HK-2 (cell line): ENCODE measurements at regions not wholly inside any gene's neighbourhood (a gene's known extent, or its start where the extent isn't known, plus 50 kb on each side); places are given as distances from the start of the nearest gene placed in this dataset.

Experiments
- DNase-seq: peaks from one replicate; pipeline ENCODE4 v3.0.0-alpha.2; 2018; ENCODE audit not compliant: unreplicated experiment

DNA sequence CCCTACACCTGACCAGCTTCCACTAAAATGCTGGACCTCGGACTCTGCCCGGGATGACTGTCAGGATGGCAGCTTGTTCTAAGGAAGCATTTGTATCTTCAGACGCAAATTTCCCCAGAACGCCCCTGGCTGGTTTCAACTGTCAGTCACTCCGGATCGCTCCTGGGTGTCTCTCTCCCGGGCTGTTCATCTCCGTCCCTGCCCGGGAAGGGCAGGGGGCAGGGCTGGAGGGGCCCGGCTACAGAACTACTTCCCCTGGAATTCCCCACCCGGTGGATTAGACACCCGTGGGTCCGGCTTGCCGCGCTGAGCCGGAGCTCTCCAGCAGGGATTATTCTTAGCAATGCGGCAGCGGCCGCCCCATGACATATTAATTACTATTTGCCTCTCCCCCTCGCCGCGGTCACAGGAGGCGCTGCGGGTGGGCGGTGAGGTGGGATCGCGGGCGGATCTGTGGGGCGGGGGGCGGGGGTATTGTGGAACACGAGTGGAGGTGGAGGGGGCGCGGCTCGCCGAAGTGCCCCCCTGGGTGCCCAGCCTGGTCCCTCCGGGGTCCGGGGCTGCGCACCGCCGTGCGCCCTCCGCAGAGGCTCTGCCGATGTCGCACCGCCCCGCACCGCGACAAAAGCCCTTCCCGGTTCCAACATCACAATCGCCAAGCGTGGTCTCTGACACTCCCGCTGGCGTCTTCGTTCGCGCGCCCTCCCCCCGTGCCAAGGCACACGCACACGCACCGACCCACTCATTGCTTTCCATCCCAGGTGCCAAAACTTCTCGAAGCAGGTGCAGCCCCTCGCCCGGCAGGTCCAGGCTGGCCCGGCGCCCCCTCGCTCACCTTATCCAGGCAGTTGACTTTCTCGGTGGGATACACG is 276.1 kb upstream of the NEBL start:
- peak; percentile 20 for DNase-seq

DNA sequence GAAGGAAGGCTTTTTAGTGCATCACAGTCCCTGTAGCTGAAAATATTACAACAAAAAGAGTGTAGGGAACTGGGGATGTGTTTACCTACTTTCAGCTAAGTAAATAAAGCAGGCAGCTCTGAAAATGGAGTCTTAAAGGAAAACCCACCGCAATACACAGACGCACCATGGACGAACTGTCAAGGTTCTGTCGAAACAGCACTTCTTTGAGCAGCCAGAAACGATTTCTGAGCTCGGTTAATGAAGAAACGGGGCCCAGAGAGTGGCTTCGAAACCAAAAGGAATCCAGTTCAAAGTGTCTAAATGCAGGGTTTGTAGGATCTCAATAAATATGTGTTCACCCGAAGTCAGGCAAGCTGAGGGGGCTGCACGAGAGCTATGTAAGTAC is 275.4 kb upstream of the NEBL start:
- no peak for DNase-seq

GRCh38 chr10:21171936-21172541 is 274.9 kb upstream of the NEBL start:
- DNase-seq = no peak

GRCh38 chr10:21171197-21171935 is 274.3 kb upstream of the NEBL start:
- DNase-seq = no peak

DNA sequence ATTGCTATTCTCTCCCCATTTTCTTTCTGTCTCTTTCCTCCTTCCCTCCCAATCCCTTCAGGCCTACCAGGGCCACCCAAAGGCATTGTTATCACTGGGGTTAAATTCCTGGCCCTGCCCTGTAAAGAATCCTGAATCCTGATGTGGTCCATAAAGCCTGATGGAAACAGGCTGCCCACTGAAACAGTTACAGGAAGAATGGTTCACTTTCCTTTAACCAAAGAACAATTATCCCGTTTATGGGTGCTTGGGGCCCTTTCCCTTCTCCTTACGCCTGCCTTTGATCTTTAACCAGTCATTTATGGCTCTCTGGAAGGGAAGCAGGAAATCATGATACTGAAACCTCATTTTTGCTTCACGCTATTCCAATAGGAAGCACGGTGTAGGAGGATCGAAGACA is 273.1 kb upstream of the NEBL start:
- no peak for DNase-seq

DNA sequence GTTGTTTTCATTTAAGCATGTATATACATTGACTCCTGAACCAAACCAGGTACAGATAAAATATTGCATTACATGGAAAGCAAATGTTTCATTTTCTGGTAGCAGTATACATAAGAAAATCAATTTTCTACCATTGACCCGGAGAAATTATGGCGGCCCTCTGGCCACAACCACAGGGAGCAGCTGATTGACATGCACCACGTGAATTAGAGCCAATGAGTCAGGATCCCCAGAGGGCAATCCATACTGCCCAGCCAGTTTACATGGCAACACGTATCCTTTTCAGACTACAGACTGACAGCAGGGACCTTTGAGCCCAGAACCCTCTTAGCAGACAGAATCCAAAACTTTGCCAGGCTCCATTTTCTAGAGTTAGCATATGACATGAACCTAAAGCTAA is 272.2 kb upstream of the NEBL start:
- DNase-seq = no peak

- no peak for DNase-seq
Measured at GRCh38 chr10:21167288-21168010, 270.3 kb upstream of the NEBL start.

GRCh38 chr10:21166557-21167287 is 269.6 kb upstream of the NEBL start:
- no peak for DNase-seq

DNA sequence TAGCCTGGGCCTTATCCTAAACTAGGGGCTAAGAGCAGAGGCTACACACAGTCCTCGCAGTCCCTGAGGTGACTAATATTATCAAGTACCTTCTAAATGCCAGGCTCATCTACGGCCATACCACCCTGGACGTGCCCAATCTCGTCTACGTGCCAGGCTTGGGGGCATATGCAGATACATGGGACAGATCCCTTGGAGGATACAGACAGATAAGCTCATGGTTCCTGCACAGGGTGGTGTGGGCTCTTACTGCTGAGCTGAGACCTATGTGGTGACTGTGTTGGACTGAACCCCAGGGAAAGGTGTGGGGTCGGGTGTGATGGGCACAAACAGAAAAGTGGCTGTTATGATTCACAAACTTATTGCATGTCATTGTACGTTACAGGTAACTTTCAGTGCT is 268.4 kb upstream of the NEBL start:
- no peak for DNase-seq

- no peak for DNase-seq
Measured at GRCh38 chr10:21164687-21165086, 267.6 kb upstream of the NEBL start.

GRCh38 chr10:21162948-21163347 is 265.8 kb upstream of the NEBL start:
- DNase-seq = no peak

DNA sequence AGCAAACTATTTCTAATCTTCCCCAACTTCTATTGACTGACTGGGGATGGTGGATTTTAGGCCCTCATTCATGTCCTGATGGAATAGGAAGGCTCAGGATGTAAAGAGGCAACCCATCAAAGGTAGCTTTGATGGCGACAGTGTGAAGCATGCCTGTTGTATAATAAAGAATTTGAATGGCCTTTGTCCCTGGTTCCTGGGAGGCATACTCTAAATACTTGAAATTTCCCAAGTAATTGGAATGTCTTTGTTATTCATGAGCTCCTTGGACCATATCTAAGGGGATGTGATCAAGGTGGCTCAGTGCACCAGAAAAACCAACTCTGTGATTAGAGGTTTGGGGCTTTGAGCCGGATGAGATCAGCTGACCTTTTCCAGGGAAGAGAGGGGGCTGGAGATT is 264.5 kb upstream of the NEBL start:
- DNase-seq = no peak

DNA sequence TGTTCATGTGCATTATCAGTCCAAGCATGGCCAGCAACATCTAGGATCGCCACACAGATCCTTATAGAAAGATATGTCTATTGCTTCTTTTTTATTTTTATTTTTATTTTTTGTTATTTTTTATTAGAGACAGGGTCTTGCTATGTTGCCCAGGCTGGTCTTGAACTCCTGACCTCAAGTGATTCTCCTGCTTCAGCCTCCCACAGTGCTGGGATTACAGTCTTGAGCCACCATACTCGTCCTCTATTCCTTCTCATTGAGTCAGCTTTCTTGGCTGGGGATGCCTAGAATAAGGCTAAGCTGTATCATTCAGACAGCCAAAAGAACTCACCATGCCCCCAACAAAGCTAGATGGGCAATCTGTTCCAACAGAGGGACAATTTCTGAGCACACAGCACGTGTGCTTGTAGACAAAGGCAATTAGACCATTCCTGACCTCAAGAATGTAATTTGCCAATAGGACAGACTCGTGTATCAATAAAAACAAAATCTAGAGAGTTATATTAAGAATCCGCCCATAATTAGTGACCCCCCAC is 264.0 kb upstream of the NEBL start:
- DNase-seq = no peak

- DNase-seq = no peak
Measured at GRCh38 chr10:21160116-21160515, 263.0 kb upstream of the NEBL start.

DNA sequence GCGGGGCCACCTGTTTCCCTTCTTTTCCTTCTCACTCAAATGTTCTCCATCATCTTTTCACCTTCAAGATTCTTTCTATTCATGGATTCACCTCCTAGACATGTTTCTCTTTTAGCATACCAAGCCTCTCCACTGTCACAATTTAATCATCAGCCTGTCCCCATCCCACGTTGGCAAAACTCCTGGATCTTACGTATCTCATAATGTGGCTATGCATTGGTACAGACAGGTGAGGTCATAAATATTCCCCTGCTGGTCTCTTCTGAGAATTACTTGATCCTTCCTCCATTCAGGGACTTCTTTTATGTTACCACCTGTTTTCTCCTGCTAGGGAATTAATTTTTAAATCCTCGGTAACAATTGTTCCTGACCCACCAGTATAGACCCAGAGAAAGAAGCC is 262.6 kb upstream of the NEBL start:
- DNase-seq = no peak

DNA sequence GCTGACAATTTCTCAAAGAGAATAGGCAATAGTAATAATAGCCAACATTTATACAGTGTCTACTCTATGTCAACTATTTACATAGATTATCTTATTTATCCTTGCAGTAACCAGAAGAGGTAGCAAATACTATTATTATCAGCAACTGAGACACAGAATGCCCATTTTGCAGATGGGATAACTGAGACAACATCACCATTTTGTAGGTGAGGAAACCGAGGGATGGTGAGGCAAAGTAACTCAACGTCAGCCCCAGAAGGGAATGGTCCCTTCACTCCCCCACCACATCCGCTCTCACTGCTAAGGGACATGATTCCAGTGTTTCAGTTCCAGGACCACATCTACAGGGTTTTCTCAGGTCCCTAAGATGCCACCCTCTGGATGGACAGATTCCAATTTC is 261.2 kb upstream of the NEBL start:
- no peak for DNase-seq

DNA sequence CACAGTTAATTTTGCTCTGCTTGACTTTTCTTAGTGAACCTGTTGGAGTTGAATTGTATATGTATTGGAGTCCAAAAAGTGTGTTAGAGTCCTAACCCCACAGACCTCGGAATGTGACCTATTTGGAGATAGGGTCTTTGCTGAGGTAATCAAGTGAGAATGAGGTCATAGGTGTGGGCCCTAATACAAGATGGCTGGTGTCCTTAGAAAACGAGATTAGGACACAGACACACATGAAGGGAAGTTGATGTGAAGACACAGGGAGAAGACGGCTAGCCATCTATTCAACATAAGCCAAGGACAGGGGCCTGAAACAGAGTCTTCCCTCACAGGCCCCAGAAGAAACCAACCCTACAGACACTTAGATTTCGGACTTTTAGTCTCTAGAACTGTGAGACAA is 260.6 kb upstream of the NEBL start:
- DNase-seq = no peak

DNA sequence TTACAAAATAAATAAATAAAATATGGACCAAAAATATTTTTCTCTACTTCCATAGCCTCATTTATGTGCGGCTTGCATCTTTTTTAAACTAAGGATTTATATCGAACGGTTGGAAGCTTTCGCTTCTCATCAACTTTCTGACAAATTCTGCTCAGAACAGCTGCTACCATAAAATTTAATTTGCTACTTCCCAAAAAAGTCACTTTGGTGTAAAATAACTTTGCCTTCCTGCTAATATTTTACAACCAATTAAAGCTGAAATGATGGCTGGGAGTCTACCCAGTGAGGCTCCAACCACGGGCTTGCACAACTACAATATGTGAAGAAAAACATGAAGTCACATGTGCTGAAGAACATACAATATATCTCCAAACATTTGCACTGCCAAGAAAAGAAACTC is 253.1 kb upstream of the NEBL start:
- no peak for DNase-seq

DNA sequence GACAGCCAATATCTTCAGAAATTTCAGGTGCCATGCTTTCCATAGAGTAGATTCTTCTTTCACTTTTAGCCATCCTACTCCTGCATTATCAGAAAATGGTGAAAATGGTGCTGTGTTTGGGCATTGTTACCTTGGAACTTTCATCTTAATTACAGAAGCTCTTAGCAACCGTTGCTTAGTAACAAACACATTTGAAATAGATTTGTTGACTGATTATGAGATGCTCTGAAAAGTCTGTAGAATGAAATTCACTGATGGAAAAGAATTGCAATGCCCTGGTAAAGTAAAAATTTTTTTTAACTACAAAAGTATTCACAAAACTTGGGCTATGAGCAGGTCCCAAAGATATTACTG is 249.3 kb upstream of the NEBL start:
- no peak for DNase-seq

DNA sequence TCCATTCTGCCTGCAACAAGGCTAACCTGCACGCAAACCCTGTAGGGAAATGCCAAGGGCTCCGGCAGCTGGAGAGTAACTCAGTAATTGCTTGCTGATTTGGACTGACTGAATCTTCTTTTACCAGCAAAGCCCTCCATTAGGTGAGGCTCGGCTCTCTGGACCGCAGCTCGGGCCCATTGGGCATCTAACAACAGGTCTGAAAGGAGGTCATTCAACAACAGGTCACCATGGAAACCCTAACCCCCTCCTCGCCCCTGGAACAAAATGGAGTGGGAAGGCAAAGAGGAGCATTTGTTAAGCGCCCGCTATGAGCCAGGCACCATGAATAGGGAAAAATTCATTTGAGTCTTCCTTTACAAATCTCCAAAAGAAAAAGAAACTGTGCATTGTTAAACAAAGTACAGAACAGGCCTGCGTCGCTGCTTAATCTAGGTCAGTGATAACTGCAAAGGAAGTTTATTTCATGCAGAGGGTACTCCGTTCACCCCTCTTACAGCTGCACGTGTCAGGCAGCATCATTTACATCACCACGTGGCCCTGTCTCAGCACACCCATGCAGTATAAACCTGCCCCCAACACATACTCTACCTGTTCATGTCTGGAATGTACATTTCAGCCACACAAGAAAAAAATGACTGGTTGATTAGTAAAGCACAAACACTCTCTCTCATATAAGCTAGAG is 248.8 kb upstream of the NEBL start:
- no peak for DNase-seq

DNA sequence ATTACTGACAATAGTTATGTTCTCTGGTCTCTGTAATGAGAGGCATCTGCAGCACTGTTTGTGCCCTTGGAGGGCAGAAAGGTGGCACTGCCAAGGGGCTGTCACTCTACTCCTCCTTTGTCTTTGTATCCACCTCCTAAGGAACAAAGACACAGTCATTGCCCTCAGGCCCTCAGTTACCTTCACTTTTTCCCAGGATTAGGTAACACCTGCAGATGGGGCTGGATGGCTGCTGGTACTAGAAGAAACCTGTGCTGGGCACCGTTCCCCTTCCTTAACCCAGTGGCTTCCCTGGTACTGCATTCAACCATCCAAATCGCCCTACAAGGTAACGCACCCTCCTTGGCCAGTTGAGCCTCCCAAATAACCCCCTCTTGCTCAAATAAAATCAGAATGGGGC is 246.9 kb upstream of the NEBL start:
- DNase-seq = no peak
